GM18858 (cell line): ENCODE measurements at regions not wholly inside any gene's neighbourhood (a gene's known extent, or its start where the extent isn't known, plus 50 kb on each side); places are given as distances from the start of the nearest gene placed in this dataset.
"Not testable (repeated sequence)": the region's sequence is repeated elsewhere in the genome, so short reads cannot be mapped to it uniquely, and the experiment has no call there.

Experiments
- ATAC-seq: cut with Tn5 transposase; IDR thresholded peaks from one replicate; pipeline ENCODE4 v1.9.1; 2021; ENCODE audit not compliant: unreplicated experiment

GRCh38 chr1:67482733-67483482 is 52.7 kb upstream of the SERBP1 start:
- no peak for ATAC-seq

- no peak for ATAC-seq
These were observed 54.3 kb upstream of the SERBP1 start for GRCh38 chr1:67484492-67484891.

- ATAC-seq, result no peak
These were observed 55.0 kb upstream of the SERBP1 start for GRCh38 chr1:67485046-67485811.

- no peak for ATAC-seq
These were observed 59.4 kb upstream of the SERBP1 start for GRCh38 chr1:67489643-67490042.

- ATAC-seq, result no peak
These were observed 61.1 kb upstream of the SERBP1 start for GRCh38 chr1:67491280-67491679.

GRCh38 chr1:67493148-67493547 is 62.9 kb upstream of the SERBP1 start:
- no peak for ATAC-seq

- no peak for ATAC-seq
These were observed 65.1 kb upstream of the SERBP1 start for GRCh38 chr1:67495327-67495726.

GRCh38 chr1:67496329-67496728 is 66.1 kb upstream of the SERBP1 start:
- no peak for ATAC-seq

- peak; percentile 97 for ATAC-seq
These were observed 70.3 kb upstream of the SERBP1 start for GRCh38 chr1:67500413-67500959.

- ATAC-seq, result no peak
These were observed 73.8 kb upstream of the SERBP1 start for GRCh38 chr1:67503974-67504373.

GRCh38 chr1:67513392-67514294 is 83.4 kb upstream of the SERBP1 start:
- ATAC-seq, result not testable (repeated sequence)

GRCh38 chr1:67514300-67514699 is 84.1 kb upstream of the SERBP1 start:
- ATAC-seq, result no peak

- ATAC-seq, result no peak
These were observed 84.6 kb upstream of the SERBP1 start for GRCh38 chr1:67514786-67515185.

- ATAC-seq, result no peak
These were observed 85.3 kb upstream of the SERBP1 start for GRCh38 chr1:67515324-67516080.

- ATAC-seq, result no peak
These were observed 86.8 kb upstream of the SERBP1 start for GRCh38 chr1:67517046-67517445.

- ATAC-seq, result no peak
These were observed 91.8 kb upstream of the SERBP1 start for GRCh38 chr1:67522001-67522441.

GRCh38 chr1:67522793-67523192 is 92.6 kb upstream of the SERBP1 start:
- ATAC-seq, result no peak

GRCh38 chr1:67524143-67525052 is 94.2 kb upstream of the SERBP1 start:
- ATAC-seq, result no peak

GRCh38 chr1:67525053-67525760 is 95.0 kb upstream of the SERBP1 start:
- no peak for ATAC-seq
